SK-N-SH treated with all-trans-retinoic acid at 6 μM for 48 hours (cell line): ENCODE measurements at regions not wholly inside any gene's neighbourhood (a gene's known extent, or its start where the extent isn't known, plus 50 kb on each side); places are given as distances from the start of the nearest gene placed in this dataset.

Source experiments
- ATAC-seq: fragments of 200-7000 bp; cut with Tn5 transposase; 3 replicates; pipeline ENCODE4 v1.9.1; 2020; ENCODE audit warnings: mild to moderate bottlenecking, moderate library complexity
- ARNTL ChIP-seq: fragments of 450-650 bp; formaldehyde crosslinking; IDR thresholded peaks from 2 replicates; pipeline ENCODE4 v1.5.0; 2020; ENCODE audit warnings: low read depth, mild to moderate bottlenecking, moderate library complexity, borderline replicate concordance
- BACH2 ChIP-seq: fragments of 250-450 bp; sonication (Bioruptor Pico); IDR thresholded peaks from 2 replicates; pipeline ENCODE4 v1.9.0; 2021; ENCODE audit warnings: mild to moderate bottlenecking, borderline replicate concordance
- CSDC2 ChIP-seq: fragments of 250-450 bp; sonication (Bioruptor Pico); IDR thresholded peaks from 2 replicates; pipeline ENCODE4 v1.5.0; 2020; ENCODE audit warnings: mild to moderate bottlenecking, moderate library complexity
- CSRNP3 ChIP-seq: fragments of 250-450 bp; sonication (Bioruptor Pico); IDR thresholded peaks from 2 replicates; pipeline ENCODE4 v1.5.1; 2021; ENCODE audit warnings: mild to moderate bottlenecking, moderate library complexity
- ESRRG ChIP-seq: fragments of 250-450 bp; sonication (Bioruptor Pico); IDR thresholded peaks from 2 replicates; pipeline ENCODE4 v1.6.1; 2021; ENCODE audit warnings: mild to moderate bottlenecking
- GLIS3 ChIP-seq: fragments of 250-450 bp; sonication (Bioruptor Pico); IDR thresholded peaks from 2 replicates; pipeline ENCODE4 v1.5.0; 2020; ENCODE audit warnings: mild to moderate bottlenecking, moderate library complexity
- ISL1 ChIP-seq: fragments of 250-450 bp; sonication (Bioruptor Pico); IDR thresholded peaks from 2 replicates; pipeline ENCODE4 v2.1.2; 2022; ENCODE audit warnings: mild to moderate bottlenecking, moderate library complexity
- SNAI2 ChIP-seq: fragments of 250-450 bp; sonication (Bioruptor Pico); IDR thresholded peaks from 2 replicates; pipeline ENCODE4 v1.5.0; 2020; ENCODE audit warnings: mild to moderate bottlenecking, moderate library complexity
- TOX ChIP-seq: fragments of 250-450 bp; sonication (Bioruptor Pico); IDR thresholded peaks from 2 replicates; pipeline ENCODE4 v1.8.0; 2021; ENCODE audit warnings: mild to moderate bottlenecking, moderate library complexity, borderline replicate concordance
- TSHZ2 ChIP-seq: fragments of 250-450 bp; sonication (Bioruptor Pico); IDR thresholded peaks from 2 replicates; pipeline ENCODE4 v1.5.0; 2020; ENCODE audit warnings: mild to moderate bottlenecking, moderate library complexity
- ZC3H10 ChIP-seq: fragments of 250-450 bp; sonication (Bioruptor Pico); IDR thresholded peaks from 2 replicates; pipeline ENCODE4 v1.5.1; 2021; ENCODE audit warnings: mild to moderate bottlenecking, moderate library complexity
- ZFP3 ChIP-seq: fragments of 250-450 bp; sonication (Bioruptor Pico); IDR thresholded peaks from 2 replicates; pipeline ENCODE4 v1.5.0; 2020; ENCODE audit warnings: mild to moderate bottlenecking, moderate library complexity
- ZFP30 ChIP-seq: fragments of 450-650 bp; formaldehyde crosslinking; IDR thresholded peaks from 2 replicates; pipeline ENCODE4 v1.5.0; 2022; ENCODE audit warnings: mild to moderate bottlenecking, moderate library complexity
- ZNF565 ChIP-seq: fragments of 450-650 bp; formaldehyde crosslinking; conservative IDR thresholded peaks from 2 replicates; pipeline ENCODE4 v1.5.0; 2020; ENCODE audit warnings: low read depth, mild to moderate bottlenecking, moderate library complexity
- ZNF70 ChIP-seq: fragments of 450-650 bp; formaldehyde crosslinking; IDR thresholded peaks from 2 replicates; pipeline ENCODE4 v1.5.0; 2020; ENCODE audit warnings: mild to moderate bottlenecking, moderate library complexity
- ZNF8 ChIP-seq: fragments of 450-650 bp; formaldehyde crosslinking; IDR thresholded peaks from 2 replicates; pipeline ENCODE4 v1.5.0; 2020; ENCODE audit warnings: mild to moderate bottlenecking, moderate library complexity
- TF ChIP-seq, protein P1 (sequence below): fragments of 250-450 bp; sonication (Bioruptor Pico); IDR thresholded peaks from 2 replicates; pipeline ENCODE4 v1.5.1; 2020; ENCODE audit warnings: low read depth, mild to moderate bottlenecking, moderate library complexity
- TF ChIP-seq, protein P2 (sequence below): fragments of 250-450 bp; sonication (Bioruptor Pico); IDR thresholded peaks from 2 replicates; pipeline ENCODE4 v1.8.0; 2020; ENCODE audit warnings: mild to moderate bottlenecking, moderate library complexity, borderline replicate concordance
- TF ChIP-seq, protein P3 (sequence below): fragments of 250-450 bp; sonication (Bioruptor Pico); IDR thresholded peaks from 2 replicates; pipeline ENCODE4 v1.8.0; 2021; ENCODE audit warnings: low read depth, mild to moderate bottlenecking, moderate library complexity, borderline replicate concordance

GRCh38 chr7:68050627-68051026 lies 1054.0 kb downstream of the TYW1 start:
- TF ChIP-seq, protein P1, sequence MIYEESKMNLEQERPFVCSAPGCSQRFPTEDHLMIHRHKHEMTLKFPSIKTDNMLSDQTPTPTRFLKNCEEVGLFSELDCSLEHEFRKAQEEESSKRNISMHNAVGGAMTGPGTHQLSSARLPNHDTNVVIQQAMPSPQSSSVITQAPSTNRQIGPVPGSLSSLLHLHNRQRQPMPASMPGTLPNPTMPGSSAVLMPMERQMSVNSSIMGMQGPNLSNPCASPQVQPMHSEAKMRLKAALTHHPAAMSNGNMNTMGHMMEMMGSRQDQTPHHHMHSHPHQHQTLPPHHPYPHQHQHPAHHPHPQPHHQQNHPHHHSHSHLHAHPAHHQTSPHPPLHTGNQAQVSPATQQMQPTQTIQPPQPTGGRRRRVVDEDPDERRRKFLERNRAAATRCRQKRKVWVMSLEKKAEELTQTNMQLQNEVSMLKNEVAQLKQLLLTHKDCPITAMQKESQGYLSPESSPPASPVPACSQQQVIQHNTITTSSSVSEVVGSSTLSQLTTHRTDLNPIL (CRISPR knock-in tag), result no peak
- TF ChIP-seq TSHZ2 (CRISPR knock-in tag), result no peak
- TF ChIP-seq ZNF70, result no peak
- no peak for TF ChIP-seq GLIS3
- TF ChIP-seq ZC3H10, result no peak
- TF ChIP-seq ARNTL (CRISPR knock-in tag), result no peak
- no peak for TF ChIP-seq ZNF8 (CRISPR knock-in tag)
- TF ChIP-seq ESRRG (CRISPR knock-in tag), result no peak
- no peak for TF ChIP-seq ZFP30 (CRISPR knock-in tag)
- no peak for TF ChIP-seq ZNF565
- TF ChIP-seq ISL1, result no peak
- no peak for TF ChIP-seq SNAI2 (CRISPR knock-in tag)
- no peak for TF ChIP-seq ZFP3
- TF ChIP-seq, protein P2, sequence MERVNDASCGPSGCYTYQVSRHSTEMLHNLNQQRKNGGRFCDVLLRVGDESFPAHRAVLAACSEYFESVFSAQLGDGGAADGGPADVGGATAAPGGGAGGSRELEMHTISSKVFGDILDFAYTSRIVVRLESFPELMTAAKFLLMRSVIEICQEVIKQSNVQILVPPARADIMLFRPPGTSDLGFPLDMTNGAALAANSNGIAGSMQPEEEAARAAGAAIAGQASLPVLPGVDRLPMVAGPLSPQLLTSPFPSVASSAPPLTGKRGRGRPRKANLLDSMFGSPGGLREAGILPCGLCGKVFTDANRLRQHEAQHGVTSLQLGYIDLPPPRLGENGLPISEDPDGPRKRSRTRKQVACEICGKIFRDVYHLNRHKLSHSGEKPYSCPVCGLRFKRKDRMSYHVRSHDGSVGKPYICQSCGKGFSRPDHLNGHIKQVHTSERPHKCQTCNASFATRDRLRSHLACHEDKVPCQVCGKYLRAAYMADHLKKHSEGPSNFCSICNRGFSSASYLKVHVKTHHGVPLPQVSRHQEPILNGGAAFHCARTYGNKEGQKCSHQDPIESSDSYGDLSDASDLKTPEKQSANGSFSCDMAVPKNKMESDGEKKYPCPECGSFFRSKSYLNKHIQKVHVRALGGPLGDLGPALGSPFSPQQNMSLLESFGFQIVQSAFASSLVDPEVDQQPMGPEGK (CRISPR knock-in tag), result no peak
- TF ChIP-seq, protein P3, sequence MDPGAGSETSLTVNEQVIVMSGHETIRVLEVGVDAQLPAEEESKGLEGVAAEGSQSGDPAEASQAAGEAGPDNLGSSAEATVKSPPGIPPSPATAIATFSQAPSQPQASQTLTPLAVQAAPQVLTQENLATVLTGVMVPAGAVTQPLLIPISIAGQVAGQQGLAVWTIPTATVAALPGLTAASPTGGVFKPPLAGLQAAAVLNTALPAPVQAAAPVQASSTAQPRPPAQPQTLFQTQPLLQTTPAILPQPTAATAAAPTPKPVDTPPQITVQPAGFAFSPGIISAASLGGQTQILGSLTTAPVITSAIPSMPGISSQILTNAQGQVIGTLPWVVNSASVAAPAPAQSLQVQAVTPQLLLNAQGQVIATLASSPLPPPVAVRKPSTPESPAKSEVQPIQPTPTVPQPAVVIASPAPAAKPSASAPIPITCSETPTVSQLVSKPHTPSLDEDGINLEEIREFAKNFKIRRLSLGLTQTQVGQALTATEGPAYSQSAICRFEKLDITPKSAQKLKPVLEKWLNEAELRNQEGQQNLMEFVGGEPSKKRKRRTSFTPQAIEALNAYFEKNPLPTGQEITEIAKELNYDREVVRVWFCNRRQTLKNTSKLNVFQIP (CRISPR knock-in tag), result no peak
- ATAC-seq, result no peak

DNA sequence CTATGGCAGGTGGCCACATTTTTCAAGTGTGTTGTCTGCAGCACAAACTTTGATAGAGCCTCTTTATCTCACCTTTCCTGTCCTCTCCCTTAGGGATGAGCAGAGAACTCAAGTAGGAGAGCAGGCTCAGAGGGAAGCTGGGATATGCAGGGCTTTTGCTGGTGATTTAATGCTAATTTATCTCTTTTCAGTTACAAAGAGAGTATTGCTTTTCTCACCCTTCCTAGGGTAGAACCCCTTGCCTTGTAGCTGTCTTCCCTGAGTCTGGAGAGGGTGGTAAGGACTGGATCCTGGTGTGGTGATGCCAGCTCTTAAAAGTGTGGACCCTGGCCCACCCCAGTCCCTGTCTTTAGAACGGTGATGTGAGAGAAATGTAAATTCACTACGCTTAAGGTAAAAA lies 1061.4 kb downstream of the TYW1 start:
- TF ChIP-seq, protein P2 (CRISPR knock-in tag), result no peak
- TF ChIP-seq ZC3H10 (no peak), TOX (no peak), CSRNP3 (CRISPR knock-in tag) (no peak), ESRRG (CRISPR knock-in tag) (no peak), BACH2 (no peak), ZFP30 (CRISPR knock-in tag) (no peak), ISL1 (no peak), ZNF70 (no peak), CSDC2 (CRISPR knock-in tag) (no peak), ZFP3 (no peak), TSHZ2 (CRISPR knock-in tag) (no peak)
- TF ChIP-seq, protein P3 (CRISPR knock-in tag), result no peak
- TF ChIP-seq, protein P1 (CRISPR knock-in tag), result no peak

More for the DNA sequence above, 1061.4 kb downstream of the TYW1 start:
- ATAC-seq, result no peak
